H1 (cell line): ENCODE measurements at regions not wholly inside any gene's neighbourhood (a gene's known extent, or its start where the extent isn't known, plus 50 kb on each side); places are given as distances from the start of the nearest gene placed in this dataset.
A peak's percentile ranks its signal among the peaks of the same experiment; 100 is the strongest.

Experiments
- CTCF ChIA-PET: fragments of 300-600 bp; sonication (Branson Sonifier 250); formaldehyde crosslinking; loops from one replicate; lab custom pipeline; 2021; ENCODE audit not compliant: partially characterized antibody; lab: Charles Lee
- POLR2A ChIA-PET: fragments of 300-600 bp; sonication (Branson Sonifier 250); formaldehyde crosslinking; loops from one replicate; lab custom pipeline; 2021; ENCODE audit warnings: inconsistent platforms; ENCODE audit not compliant: partially characterized antibody; lab: Charles Lee
- DNase-seq, 2 experiments: peaks; one replicate each; pipeline versions ENCODE4 v3.0.0 to v3.0.0-alpha.2; 2010 to 2022; ENCODE audit warnings: low spot score in 2 of 2, low read depth in 1 of 2, mixed read lengths in 1 of 2
- FAIRE-seq: peaks from 2 replicates; lab custom pipeline; 2011; peaks lifted over from hg19 to GRCh38; lab: Jason Lieb, UNC
- H2AFZ ChIP-seq: 2 replicates; pipeline ENCODE4 v1.8.1; 2012; ENCODE audit warnings: low read length, inconsistent platforms
- H2AK5ac ChIP-seq: 2 replicates; pipeline ENCODE4 v1.6.1; 2013; ENCODE audit warnings: low read depth, low read length
- H2BK120ac ChIP-seq: replicated peaks from 2 replicates; pipeline ENCODE3; 2013; ENCODE audit warnings: low read depth, low read length, inconsistent platforms
- H2BK12ac ChIP-seq: 2 replicates; pipeline ENCODE4 v1.6.1; 2013; ENCODE audit warnings: low read depth, low read length
- H2BK15ac ChIP-seq: 2 replicates; pipeline ENCODE4 v1.6.1; 2013; ENCODE audit warnings: low read length
- H2BK20ac ChIP-seq: 2 replicates; pipeline ENCODE4 v1.6.1; 2013; ENCODE audit warnings: low read length
- H2BK5ac ChIP-seq: 2 replicates; pipeline ENCODE4 v1.6.1; 2013; ENCODE audit warnings: low read depth, low read length
- H3K14ac ChIP-seq: 2 replicates; pipeline ENCODE4 v1.6.1; 2013; ENCODE audit warnings: inconsistent platforms; ENCODE audit not compliant: insufficient read length
- H3K18ac ChIP-seq: 2 replicates; pipeline ENCODE4 v1.6.1; 2013; ENCODE audit warnings: low read length; ENCODE audit errors: extremely low read depth
- H3K23ac ChIP-seq: 2 replicates; pipeline ENCODE4 v1.6.1; 2013; ENCODE audit warnings: inconsistent platforms; ENCODE audit not compliant: insufficient read length
- H3K23me2 ChIP-seq: 2 replicates; pipeline ENCODE4 v1.6.1; 2013; ENCODE audit warnings: low read depth, low read length
- H3K27ac ChIP-seq: 2 replicates; pipeline ENCODE4 v1.6.1; 2011; ENCODE audit warnings: low read depth, low read length, inconsistent platforms
- H3K27me3 ChIP-seq, 4 experiments: replicated peaks in 1 of 4; 1 replicate in 1 of 4; 2 replicates in 3 of 4; pipeline versions ENCODE4 v1.6.1 to v1.8.1; 2011 to 2013; ENCODE audit warnings: low read length in 3 of 4, mild to moderate bottlenecking in 3 of 4, inconsistent platforms in 2 of 4, mixed read lengths in 2 of 4, moderate library complexity in 1 of 4; ENCODE audit not compliant: control insufficient read depth in 3 of 4, insufficient read depth in 3 of 4; ENCODE audit errors: extremely low read depth in 1 of 4
- H3K36me3 ChIP-seq, 4 experiments: 2 replicates each; pipeline versions ENCODE4 v1.6.1 to v1.8.1; 2011 to 2013; ENCODE audit warnings: mild to moderate bottlenecking in 4 of 4, low read length in 3 of 4, moderate library complexity in 2 of 4, control low read depth in 1 of 4, inconsistent platforms in 1 of 4; ENCODE audit not compliant: insufficient read depth in 4 of 4, control insufficient read depth in 2 of 4
- H3K4ac ChIP-seq: replicated peaks from 2 replicates; pipeline ENCODE3; 2013; ENCODE audit warnings: low read length, low read depth, mixed read lengths, inconsistent platforms; ENCODE audit not compliant: insufficient read length
- H3K4me1 ChIP-seq, 4 experiments: replicated peaks in 1 of 4; 1 replicate in 1 of 4; 2 replicates in 3 of 4; pipeline versions ENCODE4 v1.6.1 to v1.8.1; 2011 to 2013; ENCODE audit warnings: low read length in 3 of 4, inconsistent platforms in 2 of 4, mixed read lengths in 1 of 4; ENCODE audit not compliant: insufficient read depth in 4 of 4, control insufficient read depth in 3 of 4
- H3K4me2 ChIP-seq, 2 experiments: 2 replicates each; pipeline versions ENCODE4 v1.6.1 to v1.8.1; 2011 to 2013; ENCODE audit warnings: low read depth in 2 of 2, low read length in 2 of 2, control low read depth in 1 of 2, inconsistent platforms in 1 of 2, mild to moderate bottlenecking in 1 of 2; ENCODE audit not compliant: insufficient read depth in 1 of 2
- H3K4me3 ChIP-seq, 4 experiments: fragments of 200-600, 300-600 bp in 1 of 4; sonication (generic), shearing (Covaris generic), sonication (Bioruptor Twin) in 1 of 4; 2 replicates each; pipeline versions ENCODE4 v1.5.1 to v1.8.1; 2011 to 2016; ENCODE audit warnings: low read length in 4 of 4, low read depth in 3 of 4, control low read depth in 2 of 4, inconsistent platforms in 2 of 4, mild to moderate bottlenecking in 2 of 4, mixed read lengths in 1 of 4, moderate library complexity in 1 of 4; ENCODE audit not compliant: insufficient read depth in 2 of 4; ENCODE audit errors: extremely low read depth in 1 of 4
- H3K56ac ChIP-seq: replicated peaks from 2 replicates; pipeline ENCODE3; 2013; ENCODE audit warnings: low read depth, mild to moderate bottlenecking, mixed read lengths, low read length, inconsistent platforms; ENCODE audit not compliant: insufficient read length
- H3K79me1 ChIP-seq: 2 replicates; pipeline ENCODE4 v1.6.1; 2013; ENCODE audit warnings: low read depth, low read length, control low read depth
- H3K79me2 ChIP-seq, 2 experiments: 2 replicates each; pipeline versions ENCODE4 v1.6.1 to v1.8.1; 2012 to 2013; ENCODE audit warnings: low read length in 2 of 2, mild to moderate bottlenecking in 2 of 2, inconsistent platforms in 1 of 2; ENCODE audit not compliant: insufficient read depth in 2 of 2, control insufficient read depth in 1 of 2
- H3K9ac ChIP-seq, 4 experiments: replicated peaks in 1 of 4; 1 replicate in 1 of 4; 2 replicates in 3 of 4; pipeline versions ENCODE4 v1.6.1 to v1.8.1; 2011 to 2013; ENCODE audit warnings: low read depth in 3 of 4, low read length in 3 of 4, control low read depth in 2 of 4, mild to moderate bottlenecking in 2 of 4, moderate library complexity in 2 of 4, inconsistent platforms in 1 of 4; ENCODE audit errors: extremely low read depth in 1 of 4
- H3K9me3 ChIP-seq, 2 experiments: 2 replicates each; pipeline versions ENCODE4 v1.6.1 to v1.8.1; 2012 to 2013; ENCODE audit warnings: mild to moderate bottlenecking in 2 of 2, moderate library complexity in 2 of 2, control low read depth in 1 of 2, inconsistent platforms in 1 of 2, low read depth in 1 of 2, low read length in 1 of 2, mixed read lengths in 1 of 2; ENCODE audit not compliant: insufficient read depth in 2 of 2
- H4K20me1 ChIP-seq, 2 experiments: replicated peaks in 1 of 2; 2 replicates each; pipeline versions ENCODE3 to v1.8.1; 2011 to 2013; ENCODE audit warnings: inconsistent platforms in 2 of 2, low read length in 2 of 2, mild to moderate bottlenecking in 1 of 2; ENCODE audit not compliant: insufficient read depth in 2 of 2, control insufficient read depth in 1 of 2
- H4K5ac ChIP-seq: 2 replicates; pipeline ENCODE4 v1.6.1; 2013; ENCODE audit warnings: low read length, low read depth, mixed read lengths, inconsistent platforms; ENCODE audit not compliant: insufficient read length
- H4K8ac ChIP-seq: 2 replicates; pipeline ENCODE4 v1.8.0; 2013; ENCODE audit warnings: mild to moderate bottlenecking, moderate library complexity, low read length, inconsistent platforms; ENCODE audit not compliant: insufficient read depth; ENCODE audit errors: extremely low read depth
- H4K91ac ChIP-seq: replicated peaks from 2 replicates; pipeline ENCODE3; 2013; ENCODE audit warnings: low read length, mixed read lengths, inconsistent platforms; ENCODE audit not compliant: insufficient read length
- BCL11A ChIP-seq, 2 experiments: IDR thresholded peaks; one replicate each; pipeline ENCODE4 v1.6.1; 2011; ENCODE audit warnings: low read depth in 2 of 2, low read length in 2 of 2, mild to moderate bottlenecking in 2 of 2
- CBX8 ChIP-seq: fragments of 300-800, 300-1000 bp; sonication (generic); IDR thresholded peaks from 2 replicates; pipeline ENCODE4 v1.7.1; 2016; ENCODE audit warnings: low read depth, low read length, borderline replicate concordance
- EGR1 ChIP-seq: IDR thresholded peaks from 2 replicates; pipeline ENCODE4 v1.6.1; 2011; ENCODE audit warnings: low read depth, low read length, borderline replicate concordance
- JUND ChIP-seq: IDR thresholded peaks from 2 replicates; pipeline ENCODE4 v1.6.1; 2011; ENCODE audit warnings: mild to moderate bottlenecking, improper control_type of control experiment, low read length
- KDM4A ChIP-seq: IDR thresholded peaks from one replicate; pipeline ENCODE4 v1.7.1; 2012; ENCODE audit warnings: low read depth, mild to moderate bottlenecking, moderate library complexity, low read length, inconsistent platforms; ENCODE audit not compliant: severe bottlenecking
- KDM5A ChIP-seq: fragments of 200-600 bp; IDR thresholded peaks from 2 replicates; pipeline ENCODE4 v1.7.1; 2012; ENCODE audit warnings: mild to moderate bottlenecking, low read length, inconsistent platforms, mixed read lengths
- PHF8 ChIP-seq: fragments of 200-600 bp; sonication (generic); conservative IDR thresholded peaks from 2 replicates; pipeline ENCODE4 v1.7.1; 2012; ENCODE audit warnings: low read depth, mild to moderate bottlenecking, inconsistent platforms, low read length, moderate library complexity
- RAD21 ChIP-seq, 2 experiments: IDR thresholded peaks in 1 of 2; conservative IDR thresholded peaks in 1 of 2; 2 replicates each; pipeline ENCODE4 v1.6.1; 2011; ENCODE audit warnings: low read depth in 2 of 2, low read length in 2 of 2, improper control_type of control experiment in 1 of 2, inconsistent platforms in 1 of 2, mild to moderate bottlenecking in 1 of 2, moderate library complexity in 1 of 2
- RFX5 ChIP-seq: IDR thresholded peaks from 2 replicates; pipeline ENCODE4 v1.6.1; 2011; ENCODE audit warnings: low read depth, low read length, improper control_type of control experiment, borderline replicate concordance
- SAP30 ChIP-seq: fragments of 300-600 bp; sonication (generic); IDR thresholded peaks from 2 replicates; pipeline ENCODE4 v1.7.1; 2012; ENCODE audit warnings: low read length, moderate library complexity, mild to moderate bottlenecking, inconsistent platforms; ENCODE audit not compliant: insufficient read depth, insufficient replicate concordance
- SP4 ChIP-seq: IDR thresholded peaks from 2 replicates; pipeline ENCODE4 v1.6.1; 2012; ENCODE audit warnings: low read length, inconsistent platforms
- ZNF274 ChIP-seq: IDR thresholded peaks from 2 replicates; pipeline ENCODE4 v1.7.0; 2012; ENCODE audit warnings: low read length, borderline replicate concordance; ENCODE audit errors: extremely low read depth
- WGBS, 2 experiments: shearing (Covaris generic) in 1 of 2; methylation state at CpG; one replicate each; pipeline versions ENCODE4 v1.1.6 to v1.1.7; 2013 to 2015; ENCODE audit warnings: low lambda C conversion rate in 2 of 2, mixed read lengths in 2 of 2, inconsistent platforms in 1 of 2, low coverage in 1 of 2, missing lambda C conversion rate in 1 of 2; ENCODE audit not compliant: insufficient replicate concordance in 2 of 2, insufficient coverage in 1 of 2, insufficient read length in 1 of 2; ENCODE audit errors: extremely low coverage in 1 of 2, missing lambda C conversion rate in 1 of 2; 5-methylcytosine and 5-hydroxymethylcytosine counted together
- TF ChIP-seq, protein P1 (sequence below): IDR thresholded peaks from 2 replicates; pipeline ENCODE4 v1.6.1; 2012; ENCODE audit warnings: low read length, inconsistent platforms

DNA sequence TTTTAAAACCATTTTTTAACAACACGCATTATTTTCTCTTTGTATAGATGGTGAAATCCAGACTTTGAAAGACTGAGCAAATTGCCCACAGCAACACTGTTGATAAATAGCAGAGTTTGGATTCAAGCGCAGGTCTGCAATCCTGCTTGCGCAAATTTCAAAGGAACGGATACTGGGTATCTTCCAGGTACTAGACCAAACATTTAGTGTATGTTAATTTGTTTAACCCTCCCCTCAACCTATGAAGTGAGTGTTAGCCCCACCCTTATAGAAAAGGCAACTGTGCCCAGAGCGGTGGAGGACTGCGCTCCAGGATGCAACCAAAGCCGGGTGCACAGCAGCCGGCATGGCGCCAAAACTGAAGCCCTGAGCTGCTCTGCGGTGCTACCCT lies 103.8 kb downstream of the CPN2 start:
- WGBS, 2 experiments: 89% methylated on average over 10 of the region's 10 CpGs; no CpG with 5 or more reads in 1 of the 2 experiments
- Histone ChIP-seq H4K91ac (no peak overlapping the region), H3K27me3 (no peaks in the 10 kb centered on the region), H3K4me3 (no peak overlapping the region), H3K4me1 (peaks cover 0 to 11% (median 3%) of the 10 kb centered on the region in 4 experiments; a peak in 4 of 7 replicates), H2BK20ac (no peak overlapping the region), H2BK12ac (no peak overlapping the region), H2BK15ac (no peak overlapping the region), H2BK120ac (no peak overlapping the region), H3K9ac (no peak overlapping the region), H4K5ac (no peak overlapping the region), H2BK5ac (no peak overlapping the region), H3K79me2 (no peaks in the 10 kb centered on the region), H3K56ac (no peak overlapping the region), H4K20me1 (no peaks in the 10 kb centered on the region), H3K4me2 (no peak overlapping the region), H3K4ac (no peak overlapping the region), H2AK5ac (no peak overlapping the region), H3K23me2 (no peaks in the 10 kb centered on the region), H2AFZ (peak overlapping the region; percentile 47; the same call in 1 of the 2 replicates), H3K9me3 (no peaks in the 10 kb centered on the region), H4K8ac (no peak overlapping the region), H3K27ac (no peak overlapping the region), H3K36me3 (no peaks in the 10 kb centered on the region), H3K23ac (no peak overlapping the region), H3K18ac (no peak overlapping the region), H3K14ac (no peak overlapping the region), H3K79me1 (no peaks in the 10 kb centered on the region)
- FAIRE-seq (no peak), DNase-seq (peak in 1 of 2 experiments; percentile 24)
- ChIA-PET CTCF (interaction anchor here (1.0 to 3.5 kb wide), 6 partner anchors 23 to 81 kb away, joined by 3 to 17 read pairs (median 8); no protein-coding TSS in a partner anchor), POLR2A (no interaction called here)
- TF ChIP-seq KDM4A (no peak), SAP30 (no peak), ZNF274 (no peak), EGR1 (no peak), PHF8 (no peak), KDM5A (no peak), BCL11A (IDR thresholded peaks at IDR 0.05; ENCODE audit: low read depth in 2 of 2, low read length in 2 of 2) (no peak), RAD21 (IDR thresholded peaks at IDR 0.05 in 1 of 2, conservative IDR thresholded peaks at IDR 0.05 in 1 of 2; ENCODE audit: low read depth in 2 of 2, low read length in 2 of 2) (no peak), JUND (no peak), RFX5 (no peak), SP4 (no peak), CBX8 (no peak)
- TF ChIP-seq, protein P1, sequence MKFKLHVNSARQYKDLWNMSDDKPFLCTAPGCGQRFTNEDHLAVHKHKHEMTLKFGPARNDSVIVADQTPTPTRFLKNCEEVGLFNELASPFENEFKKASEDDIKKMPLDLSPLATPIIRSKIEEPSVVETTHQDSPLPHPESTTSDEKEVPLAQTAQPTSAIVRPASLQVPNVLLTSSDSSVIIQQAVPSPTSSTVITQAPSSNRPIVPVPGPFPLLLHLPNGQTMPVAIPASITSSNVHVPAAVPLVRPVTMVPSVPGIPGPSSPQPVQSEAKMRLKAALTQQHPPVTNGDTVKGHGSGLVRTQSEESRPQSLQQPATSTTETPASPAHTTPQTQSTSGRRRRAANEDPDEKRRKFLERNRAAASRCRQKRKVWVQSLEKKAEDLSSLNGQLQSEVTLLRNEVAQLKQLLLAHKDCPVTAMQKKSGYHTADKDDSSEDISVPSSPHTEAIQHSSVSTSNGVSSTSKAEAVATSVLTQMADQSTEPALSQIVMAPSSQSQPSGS: no peak
